ENCODE measurements at regions not wholly inside any gene's neighbourhood (a gene's known extent, or its start where the extent isn't known, plus 50 kb on each side); places are given as distances from the start of the nearest gene placed in this dataset.

DNA sequence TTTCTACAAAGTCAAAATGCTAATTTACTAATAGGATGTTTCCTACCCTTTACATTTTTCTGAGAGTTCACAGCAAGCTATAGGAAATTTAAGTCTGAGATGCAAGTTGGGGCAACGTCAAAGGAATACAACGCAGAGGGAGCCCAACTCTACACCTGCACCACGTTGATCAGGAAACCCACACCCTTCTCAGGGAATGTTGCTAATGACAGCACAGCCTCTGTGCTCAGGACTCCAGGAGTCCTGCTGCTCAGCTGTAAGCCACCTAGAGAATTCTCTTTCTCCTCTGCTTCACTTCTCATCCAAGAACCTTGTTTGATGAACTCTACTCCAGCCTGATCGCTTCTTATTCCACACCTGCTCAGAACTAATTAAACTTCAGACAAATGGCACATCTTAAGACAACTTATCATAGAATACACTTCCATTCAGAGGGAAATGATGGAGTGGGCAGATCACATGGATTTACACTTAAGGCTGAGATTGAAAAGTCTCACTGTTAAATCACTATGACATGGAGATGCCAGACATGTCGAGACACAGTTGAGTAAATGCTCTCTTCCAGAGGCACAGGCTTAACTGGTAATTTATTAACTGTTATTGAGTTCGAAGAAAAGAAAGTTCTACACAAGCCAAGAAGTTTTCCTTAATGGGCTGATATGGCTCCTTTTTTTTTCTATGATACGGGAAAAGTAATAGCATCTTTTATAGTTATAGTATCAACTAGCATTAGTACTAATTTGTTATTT lies 811.6 kb upstream of the ARGLU1 start:
- DNase-seq (ENCODE audit: extremely low read depth, insufficient read length), result no peak
- no peaks in the 10 kb centered on the region for H3K36me3 ChIP-seq (ENCODE audit: control insufficient read depth, insufficient read depth, low read length)
- no peak overlapping the region for H3K4me3 ChIP-seq (replicated peaks; ENCODE audit: low read depth, low read length)
- TF ChIP-seq, protein P1, sequence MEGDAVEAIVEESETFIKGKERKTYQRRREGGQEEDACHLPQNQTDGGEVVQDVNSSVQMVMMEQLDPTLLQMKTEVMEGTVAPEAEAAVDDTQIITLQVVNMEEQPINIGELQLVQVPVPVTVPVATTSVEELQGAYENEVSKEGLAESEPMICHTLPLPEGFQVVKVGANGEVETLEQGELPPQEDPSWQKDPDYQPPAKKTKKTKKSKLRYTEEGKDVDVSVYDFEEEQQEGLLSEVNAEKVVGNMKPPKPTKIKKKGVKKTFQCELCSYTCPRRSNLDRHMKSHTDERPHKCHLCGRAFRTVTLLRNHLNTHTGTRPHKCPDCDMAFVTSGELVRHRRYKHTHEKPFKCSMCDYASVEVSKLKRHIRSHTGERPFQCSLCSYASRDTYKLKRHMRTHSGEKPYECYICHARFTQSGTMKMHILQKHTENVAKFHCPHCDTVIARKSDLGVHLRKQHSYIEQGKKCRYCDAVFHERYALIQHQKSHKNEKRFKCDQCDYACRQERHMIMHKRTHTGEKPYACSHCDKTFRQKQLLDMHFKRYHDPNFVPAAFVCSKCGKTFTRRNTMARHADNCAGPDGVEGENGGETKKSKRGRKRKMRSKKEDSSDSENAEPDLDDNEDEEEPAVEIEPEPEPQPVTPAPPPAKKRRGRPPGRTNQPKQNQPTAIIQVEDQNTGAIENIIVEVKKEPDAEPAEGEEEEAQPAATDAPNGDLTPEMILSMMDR (IDR thresholded peaks at IDR 0.05; ENCODE audit: insufficient read depth, low read length, poor library complexity, severe bottlenecking), result no peak
- no peaks in the 10 kb centered on the region for H3K27me3 ChIP-seq (replicated peaks; ENCODE audit: control insufficient read depth, insufficient read depth, low read length)

DNA sequence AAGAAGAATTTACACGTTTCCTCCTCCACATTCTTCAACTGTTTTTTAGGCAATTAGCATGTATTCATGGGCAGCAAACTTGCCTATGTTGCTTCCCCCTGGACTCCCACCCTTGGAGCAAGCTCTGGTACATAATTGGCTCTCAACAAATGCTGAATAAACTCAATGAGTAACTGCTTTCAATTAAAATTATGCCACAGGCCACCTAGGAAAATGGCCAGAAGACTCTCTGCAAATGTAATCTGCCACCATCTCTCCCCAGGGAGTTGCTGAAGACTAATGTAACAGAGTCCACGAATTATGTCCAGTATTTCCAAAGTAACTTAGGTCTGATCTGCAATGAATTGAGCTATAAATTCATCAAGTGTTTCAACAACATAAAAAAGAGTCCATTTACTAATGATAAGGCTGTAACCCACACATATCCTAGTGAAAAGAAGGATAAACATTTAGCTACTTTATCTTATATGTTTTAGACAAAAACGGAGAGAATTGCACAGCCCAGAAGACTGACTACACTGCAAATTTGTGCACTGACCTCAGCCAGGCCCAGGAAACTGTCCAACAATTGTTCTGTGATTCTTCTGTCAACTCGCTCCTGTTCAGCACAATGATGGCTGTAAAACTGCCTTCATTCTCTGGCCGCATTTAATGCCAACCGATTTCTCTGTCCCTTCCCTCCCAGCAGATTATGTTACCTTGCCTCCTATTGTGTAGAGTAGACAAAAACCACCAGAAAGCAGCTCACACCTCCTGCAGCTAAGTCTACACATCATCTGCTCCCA lies 808.6 kb upstream of the ARGLU1 start:
- no peak for DNase-seq (ENCODE audit: extremely low read depth, insufficient read length)
- Histone ChIP-seq H3K4me3 (replicated peaks; ENCODE audit: low read depth, low read length) (no peak overlapping the region), H3K36me3 (ENCODE audit: control insufficient read depth, insufficient read depth, low read length) (no peaks in the 10 kb centered on the region), H3K27me3 (replicated peaks; ENCODE audit: control insufficient read depth, insufficient read depth, low read length) (no peaks in the 10 kb centered on the region)
- TF ChIP-seq, protein P1 (IDR thresholded peaks at IDR 0.05; ENCODE audit: insufficient read depth, low read length, poor library complexity, severe bottlenecking), result no peak

- Histone ChIP-seq H3K36me3 (ENCODE audit: control insufficient read depth, insufficient read depth, low read length) (no peaks in the 10 kb centered on the region), H3K27me3 (replicated peaks; ENCODE audit: control insufficient read depth, insufficient read depth, low read length) (no peaks in the 10 kb centered on the region), H3K4me3 (replicated peaks; ENCODE audit: low read depth, low read length) (no peak overlapping the region)
- no peak for DNase-seq (ENCODE audit: extremely low read depth, insufficient read length)
- TF ChIP-seq, protein P1 (IDR thresholded peaks at IDR 0.05; ENCODE audit: insufficient read depth, low read length, poor library complexity, severe bottlenecking), result no peak
Observed at GRCh38 chr13:107375701-107376340, 807.9 kb upstream of the ARGLU1 start.

DNA sequence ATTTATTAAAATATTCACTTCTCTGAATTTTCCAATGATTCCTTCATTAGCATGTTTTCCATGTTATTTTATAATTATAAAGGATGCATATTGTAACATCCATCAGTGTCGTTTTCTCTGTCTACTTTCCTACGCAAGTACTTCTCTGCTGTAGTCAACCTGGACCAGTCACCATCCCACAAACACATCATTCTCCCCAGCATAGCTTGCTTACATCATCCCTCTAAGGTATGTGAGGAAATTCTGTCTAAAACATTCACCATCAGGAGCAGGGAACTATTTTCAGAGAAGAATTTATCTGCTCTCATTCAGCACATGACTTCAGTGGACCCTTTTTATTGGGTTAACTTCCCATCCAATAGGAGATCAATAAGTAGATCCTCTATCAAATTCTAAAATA lies 806.1 kb upstream of the ARGLU1 start:
- DNase-seq (ENCODE audit: extremely low read depth, insufficient read length), result no peak
- Histone ChIP-seq H3K27me3 (replicated peaks; ENCODE audit: control insufficient read depth, insufficient read depth, low read length) (no peaks in the 10 kb centered on the region), H3K4me3 (replicated peaks; ENCODE audit: low read depth, low read length) (no peak overlapping the region), H3K36me3 (ENCODE audit: control insufficient read depth, insufficient read depth, low read length) (no peaks in the 10 kb centered on the region)
- TF ChIP-seq, protein P1 (IDR thresholded peaks at IDR 0.05; ENCODE audit: insufficient read depth, low read length, poor library complexity, severe bottlenecking), result no peak

- no peak for DNase-seq (ENCODE audit: extremely low read depth, insufficient read length)
- H3K27me3 ChIP-seq (replicated peaks; ENCODE audit: control insufficient read depth, insufficient read depth, low read length), result no peaks in the 10 kb centered on the region
- TF ChIP-seq, protein P1 (IDR thresholded peaks at IDR 0.05; ENCODE audit: insufficient read depth, low read length, poor library complexity, severe bottlenecking), result peak; percentile 12
- H3K36me3 ChIP-seq (ENCODE audit: control insufficient read depth, insufficient read depth, low read length), result no peaks in the 10 kb centered on the region
- H3K4me3 ChIP-seq (replicated peaks; ENCODE audit: low read depth, low read length), result no peak overlapping the region
Observed at GRCh38 chr13:107373551-107373950, 805.6 kb upstream of the ARGLU1 start.
